Right kidney (tissue), 1 donor: ENCODE measurements at regions not wholly inside any gene's neighbourhood (a gene's known extent, or its start where the extent isn't known, plus 50 kb on each side); places are given as distances from the start of the nearest gene placed in this dataset.

ENCODE experiments used
- DNase-seq: peaks from one replicate; pipeline ENCODE4 v3.0.0-alpha.2; 2016

- DNase-seq, result no peak
Measured at GRCh38 chr1:38718031-38718430, 141.5 kb downstream of the RRAGC start.

GRCh38 chr1:38716229-38716628 is 143.3 kb downstream of the RRAGC start:
- no peak for DNase-seq

GRCh38 chr1:38715415-38715814 is 144.2 kb downstream of the RRAGC start:
- DNase-seq, result no peak

GRCh38 chr1:38712046-38712445 is 147.5 kb downstream of the RRAGC start:
- DNase-seq, result no peak

GRCh38 chr1:38708701-38709258 is 150.8 kb downstream of the RRAGC start:
- no peak for DNase-seq

GRCh38 chr1:38701088-38701487 is 158.5 kb downstream of the RRAGC start:
- no peak for DNase-seq

GRCh38 chr1:38700077-38700470 is 159.5 kb downstream of the RRAGC start:
- no peak for DNase-seq

- DNase-seq, result no peak
Measured at GRCh38 chr1:38699330-38700076, 160.1 kb downstream of the RRAGC start.

- no peak for DNase-seq
Measured at GRCh38 chr1:38697387-38697786, 162.2 kb downstream of the RRAGC start.

GRCh38 chr1:38696371-38696770 is 163.2 kb downstream of the RRAGC start:
- no peak for DNase-seq

- no peak for DNase-seq
Measured at GRCh38 chr1:38693759-38694158, 165.8 kb downstream of the RRAGC start.

GRCh38 chr1:38693031-38693430 is 166.5 kb downstream of the RRAGC start:
- DNase-seq, result no peak

GRCh38 chr1:38690790-38691449 is 168.7 kb downstream of the RRAGC start:
- no peak for DNase-seq

GRCh38 chr1:38686927-38687255 is 172.7 kb downstream of the RRAGC start:
- DNase-seq, result no peak

- DNase-seq, result no peak
Measured at GRCh38 chr1:38686167-38686926, 173.2 kb downstream of the RRAGC start.

- no peak for DNase-seq
Measured at GRCh38 chr1:38685388-38685787, 174.2 kb downstream of the RRAGC start.

- no peak for DNase-seq
Measured at GRCh38 chr1:38680801-38681510, 178.6 kb downstream of the RRAGC start.

GRCh38 chr1:38677756-38678155 is 181.8 kb downstream of the RRAGC start:
- no peak for DNase-seq

GRCh38 chr1:38677311-38677710 is 182.3 kb downstream of the RRAGC start:
- no peak for DNase-seq

- DNase-seq, result no peak
Measured at GRCh38 chr1:38672692-38673091, 186.9 kb downstream of the RRAGC start.

- no peak for DNase-seq
Measured at GRCh38 chr1:38671221-38671620, 188.4 kb downstream of the RRAGC start.

GRCh38 chr1:38670544-38671122 is 188.9 kb downstream of the RRAGC start:
- no peak for DNase-seq
